HUES48 (cell line): ENCODE measurements at regions not wholly inside any gene's neighbourhood (a gene's known extent, or its start where the extent isn't known, plus 50 kb on each side); places are given as distances from the start of the nearest gene placed in this dataset.
"Not testable (repeated sequence)": the region's sequence is repeated elsewhere in the genome, so short reads cannot be mapped to it uniquely, and the experiment has no call there.

Source experiments
- H3K27ac ChIP-seq: one replicate; pipeline ENCODE4 v1.7.0; 2013; ENCODE audit warnings: low read depth, low read length, inconsistent platforms
- H3K27me3 ChIP-seq: 2 replicates; pipeline ENCODE4 v1.6.1; 2013; ENCODE audit warnings: mild to moderate bottlenecking, low read length; ENCODE audit not compliant: control insufficient read depth, insufficient read depth
- H3K36me3 ChIP-seq: 2 replicates; pipeline ENCODE4 v1.6.1; 2013; ENCODE audit warnings: low read length; ENCODE audit not compliant: control insufficient read depth, insufficient read depth
- H3K4me1 ChIP-seq: 2 replicates; pipeline ENCODE4 v1.6.1; 2013; ENCODE audit warnings: mild to moderate bottlenecking, low read length; ENCODE audit not compliant: control insufficient read depth, insufficient read depth
- H3K4me3 ChIP-seq: 2 replicates; pipeline ENCODE4 v1.5.1; 2013; ENCODE audit warnings: mild to moderate bottlenecking, low read depth, low read length
- H3K9ac ChIP-seq: 2 replicates; pipeline ENCODE4 v1.6.1; 2013; ENCODE audit warnings: mild to moderate bottlenecking, low read depth, low read length, moderate library complexity
- H3K9me3 ChIP-seq: 2 replicates; pipeline ENCODE4 v1.6.1; 2013; ENCODE audit warnings: low read length; ENCODE audit not compliant: control insufficient read depth, insufficient read depth

GRCh38 chr2:161063157-161063945 is 96.9 kb upstream of the TANK start:
- Histone ChIP-seq H3K9me3 (no peaks in the 10 kb centered on the region), H3K9ac (no peak overlapping the region), H3K27me3 (no peaks in the 10 kb centered on the region), H3K4me1 (peaks cover 6% of the 10 kb centered on the region), H3K27ac (no peak overlapping the region), H3K36me3 (no peaks in the 10 kb centered on the region), H3K4me3 (no peak overlapping the region)

DNA sequence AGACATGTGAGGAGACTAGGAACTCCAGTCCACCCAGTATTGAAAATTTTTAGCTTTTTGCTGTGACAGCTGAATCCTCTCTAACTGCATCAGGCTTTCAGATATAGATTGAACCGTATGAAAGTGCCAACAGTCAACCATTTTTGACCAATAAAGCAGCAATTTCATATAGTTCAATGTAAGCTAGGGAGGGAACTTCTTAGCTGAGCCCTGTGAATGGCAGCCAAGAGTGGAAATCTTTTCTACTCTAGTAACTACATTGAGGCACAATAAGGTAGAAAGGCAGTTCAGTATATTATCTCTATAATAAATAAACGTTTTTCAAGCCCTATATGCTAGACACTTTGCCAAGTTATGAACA is 96.3 kb upstream of the TANK start:
- Histone ChIP-seq H3K4me3 (no peak overlapping the region), H3K9me3 (no peaks in the 10 kb centered on the region), H3K36me3 (no peaks in the 10 kb centered on the region), H3K4me1 (peaks cover 6% of the 10 kb centered on the region), H3K27ac (no peak overlapping the region), H3K9ac (no peak overlapping the region), H3K27me3 (no peaks in the 10 kb centered on the region)

DNA sequence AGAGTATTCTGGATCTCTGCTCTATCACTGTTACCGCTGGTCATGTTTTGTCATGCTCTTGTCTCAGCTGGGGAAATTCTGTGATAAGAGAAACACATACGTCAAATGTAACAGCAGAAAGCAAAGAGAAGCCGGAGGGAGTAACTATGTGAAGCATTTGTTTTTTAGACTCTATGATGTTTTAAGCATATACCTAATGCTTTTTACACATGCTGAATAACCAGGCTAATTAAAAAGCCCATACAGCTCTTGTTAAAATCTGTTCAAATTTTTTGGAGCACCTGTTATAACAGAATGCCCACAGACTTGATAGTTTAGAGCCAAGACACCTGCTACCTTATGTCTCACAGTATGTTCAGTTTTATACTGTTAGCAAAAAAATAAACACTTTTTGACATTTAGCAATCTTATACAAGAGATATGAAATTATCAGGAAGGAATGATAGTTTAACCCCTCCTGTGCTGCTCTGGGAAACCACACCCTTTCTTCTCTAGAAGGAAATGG is 92.3 kb upstream of the TANK start:
- no peaks in the 10 kb centered on the region for H3K36me3 ChIP-seq
- H3K27ac ChIP-seq, result no peak overlapping the region
- H3K4me1 ChIP-seq, result peaks cover 6% of the 10 kb centered on the region
- H3K4me3 ChIP-seq, result no peak overlapping the region
- no peak overlapping the region for H3K9ac ChIP-seq
- H3K9me3 ChIP-seq, result no peaks in the 10 kb centered on the region
- no peaks in the 10 kb centered on the region for H3K27me3 ChIP-seq

- no peak overlapping the region for H3K4me3 ChIP-seq
- no peak overlapping the region for H3K27ac ChIP-seq
- no peaks in the 10 kb centered on the region for H3K27me3 ChIP-seq
- H3K9ac ChIP-seq, result no peak overlapping the region
- H3K9me3 ChIP-seq, result no peaks in the 10 kb centered on the region
- H3K36me3 ChIP-seq, result no peaks in the 10 kb centered on the region
- no peaks in the 10 kb centered on the region for H3K4me1 ChIP-seq
Observed at GRCh38 chr2:161068670-161069069, 91.6 kb upstream of the TANK start.

DNA sequence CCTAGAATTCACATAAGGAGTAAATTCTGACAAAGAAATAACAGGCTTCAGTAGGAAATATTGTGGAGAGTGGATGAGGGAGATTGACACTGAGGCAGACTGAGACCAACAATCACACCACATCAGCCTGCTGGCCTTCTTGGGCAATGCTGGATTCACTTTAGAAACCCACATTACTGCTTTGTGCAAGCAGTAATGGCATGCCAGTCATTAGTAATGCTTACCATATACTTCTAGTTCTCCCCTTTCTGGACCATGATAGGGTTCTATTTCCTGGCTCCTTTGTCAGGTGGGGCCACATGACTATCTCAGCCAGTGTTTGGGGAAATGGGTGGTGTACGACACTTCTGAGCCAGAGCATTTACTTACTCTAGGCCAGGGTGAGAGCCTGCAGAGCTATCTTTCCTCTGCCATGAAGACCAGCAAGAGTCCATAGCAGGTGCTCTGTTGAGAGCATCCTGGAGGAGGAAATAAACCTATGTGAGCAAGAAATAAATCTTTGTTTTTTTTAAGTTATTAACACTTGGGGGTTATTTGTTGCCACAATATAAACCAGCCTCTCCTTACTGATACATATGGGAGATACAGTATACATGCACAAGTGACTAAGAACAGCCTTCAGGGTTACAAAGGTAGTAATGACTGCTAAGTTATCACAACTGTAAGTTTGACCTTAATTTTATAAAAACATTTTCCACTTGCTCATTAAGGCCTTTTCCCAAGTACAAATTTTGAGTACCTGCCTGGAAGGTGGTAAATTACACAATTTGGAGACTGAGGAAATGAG is 89.3 kb upstream of the TANK start:
- H3K4me3 ChIP-seq, result no peak overlapping the region
- no peaks in the 10 kb centered on the region for H3K27me3 ChIP-seq
- no peaks in the 10 kb centered on the region for H3K9me3 ChIP-seq
- no peaks in the 10 kb centered on the region for H3K36me3 ChIP-seq
- peaks cover 6% of the 10 kb centered on the region for H3K4me1 ChIP-seq
- H3K9ac ChIP-seq, result no peak overlapping the region
- H3K27ac ChIP-seq, result no peak overlapping the region

- H3K4me3 ChIP-seq, H3K4me1 ChIP-seq, H3K36me3 ChIP-seq, H3K9ac ChIP-seq, H3K9me3 ChIP-seq, H3K27ac ChIP-seq, H3K27me3 ChIP-seq: not testable (repeated sequence)
Observed at GRCh38 chr2:161072436-161072835, 87.8 kb upstream of the TANK start.

GRCh38 chr2:161075701-161076100 is 84.5 kb upstream of the TANK start:
- no peak overlapping the region for H3K4me3 ChIP-seq

DNA sequence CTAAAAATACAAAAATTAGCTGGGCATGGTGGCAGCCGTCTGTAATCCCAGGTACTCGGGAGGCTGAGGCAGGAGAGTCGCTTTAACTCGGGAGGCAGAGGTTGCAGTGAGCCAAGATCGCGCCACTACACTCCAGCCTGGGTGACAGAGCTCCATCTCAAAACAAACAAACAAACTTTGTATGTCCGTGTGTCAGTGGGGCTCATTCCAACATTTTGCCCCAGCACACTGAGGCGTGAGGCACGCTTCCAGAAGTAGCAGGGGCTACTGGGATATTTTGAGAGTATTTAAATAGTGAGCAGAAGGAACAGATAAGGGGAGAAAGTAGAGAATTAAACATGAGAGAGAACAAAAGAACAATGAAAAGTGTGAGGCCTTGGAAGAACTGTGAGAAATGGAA is 83.3 kb upstream of the TANK start:
- no peaks in the 10 kb centered on the region for H3K36me3 ChIP-seq
- no peaks in the 10 kb centered on the region for H3K27me3 ChIP-seq
- no peak overlapping the region for H3K9ac ChIP-seq
- peaks cover 12% of the 10 kb centered on the region for H3K4me1 ChIP-seq
- no peaks in the 10 kb centered on the region for H3K9me3 ChIP-seq
- H3K27ac ChIP-seq, result no peak overlapping the region
- H3K4me3 ChIP-seq, result no peak overlapping the region

More at GRCh38 chr2:161075701-161076100, 84.5 kb upstream of the TANK start:
- no peak overlapping the region for H3K9ac ChIP-seq
- peaks cover 12% of the 10 kb centered on the region for H3K4me1 ChIP-seq
- no peaks in the 10 kb centered on the region for H3K27me3 ChIP-seq
- no peak overlapping the region for H3K27ac ChIP-seq
- no peaks in the 10 kb centered on the region for H3K9me3 ChIP-seq
- H3K36me3 ChIP-seq, result no peaks in the 10 kb centered on the region

DNA sequence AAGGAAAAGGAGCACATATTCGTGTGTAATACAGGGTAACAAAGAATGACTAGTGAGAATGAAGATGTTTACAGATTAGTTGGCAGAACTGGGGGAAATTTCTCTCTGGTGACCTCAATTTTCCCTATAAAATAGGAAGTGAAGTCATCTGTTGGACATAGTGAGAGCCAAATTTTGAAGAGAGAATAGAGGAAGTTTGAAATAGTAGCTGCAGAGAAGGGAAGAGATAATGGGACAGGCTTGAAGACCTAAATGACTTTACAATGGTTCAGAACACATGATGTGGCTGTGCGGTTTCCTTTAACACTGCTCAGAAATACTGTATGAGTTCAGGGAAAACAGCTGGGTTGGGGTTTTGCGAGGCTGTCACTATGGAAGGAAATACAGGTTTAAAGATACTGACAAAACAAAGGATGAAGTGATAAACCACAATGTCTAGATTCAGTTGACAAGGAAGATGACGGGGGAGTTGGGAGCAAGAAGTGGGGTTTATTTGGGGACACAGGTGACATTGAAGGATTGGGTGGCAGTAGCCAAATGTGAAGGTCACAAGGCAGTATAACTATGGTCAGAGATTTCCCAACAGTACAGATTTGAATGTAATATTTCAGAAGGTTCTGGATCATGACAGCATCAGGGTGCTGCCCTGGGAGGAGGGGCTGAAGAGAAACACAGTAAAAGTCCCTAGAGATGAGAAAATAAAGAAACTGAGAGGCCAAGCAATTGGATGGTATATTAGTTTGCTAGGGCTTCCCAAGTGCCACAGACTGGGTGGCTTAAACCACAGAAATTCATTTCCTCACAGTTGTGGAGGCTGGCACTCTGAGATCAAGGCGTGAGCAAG is 82.6 kb upstream of the TANK start:
- H3K4me3 ChIP-seq, result no peak overlapping the region
- H3K36me3 ChIP-seq, result no peaks in the 10 kb centered on the region
- H3K27ac ChIP-seq, result peak overlapping the region; percentile 12
- H3K9ac ChIP-seq, result no peak overlapping the region; the same call in 1 of the 2 replicates
- H3K27me3 ChIP-seq, result no peaks in the 10 kb centered on the region
- peaks cover 12% of the 10 kb centered on the region for H3K4me1 ChIP-seq
- H3K9me3 ChIP-seq, result no peaks in the 10 kb centered on the region

- Histone ChIP-seq H3K4me3 (no peak overlapping the region), H3K27ac (peak overlapping the region; percentile 12), H3K27me3 (no peaks in the 10 kb centered on the region), H3K36me3 (no peaks in the 10 kb centered on the region), H3K9me3 (no peaks in the 10 kb centered on the region), H3K4me1 (peaks cover 12% of the 10 kb centered on the region), H3K9ac (no peak overlapping the region; the same call in 1 of the 2 replicates)
Observed at GRCh38 chr2:161078211-161078539, 82.1 kb upstream of the TANK start.
